Mucosa of stomach (tissue), 1 donor: ENCODE measurements at regions not wholly inside any gene's neighbourhood (a gene's known extent, or its start where the extent isn't known, plus 50 kb on each side); places are given as distances from the start of the nearest gene placed in this dataset.
"Not testable (repeated sequence)": the region's sequence is repeated elsewhere in the genome, so short reads cannot be mapped to it uniquely, and the experiment has no call there.

ENCODE experiments used
- H3K27me3 ChIP-seq: one replicate; pipeline ENCODE4 v1.7.0; 2013; ENCODE audit warnings: mild to moderate bottlenecking, low read length; ENCODE audit not compliant: control insufficient read depth, insufficient read depth
- H3K36me3 ChIP-seq: one replicate; pipeline ENCODE4 v1.7.0; 2013; ENCODE audit warnings: low read length; ENCODE audit not compliant: control insufficient read depth, insufficient read depth
- H3K4me1 ChIP-seq: one replicate; pipeline ENCODE4 v1.7.0; 2013; ENCODE audit warnings: mild to moderate bottlenecking, low read length; ENCODE audit not compliant: control insufficient read depth, insufficient read depth
- H3K4me3 ChIP-seq: one replicate; pipeline ENCODE4 v1.7.0; 2013; ENCODE audit warnings: low read length
- H3K9ac ChIP-seq: one replicate; pipeline ENCODE4 v1.7.0; 2013; ENCODE audit warnings: mild to moderate bottlenecking, low read length, moderate library complexity
- H3K9me3 ChIP-seq: one replicate; pipeline ENCODE4 v1.7.0; 2013; ENCODE audit warnings: mild to moderate bottlenecking, low read length, moderate library complexity; ENCODE audit not compliant: control insufficient read depth
- donor health status: Pancreatic carcinoma.

DNA sequence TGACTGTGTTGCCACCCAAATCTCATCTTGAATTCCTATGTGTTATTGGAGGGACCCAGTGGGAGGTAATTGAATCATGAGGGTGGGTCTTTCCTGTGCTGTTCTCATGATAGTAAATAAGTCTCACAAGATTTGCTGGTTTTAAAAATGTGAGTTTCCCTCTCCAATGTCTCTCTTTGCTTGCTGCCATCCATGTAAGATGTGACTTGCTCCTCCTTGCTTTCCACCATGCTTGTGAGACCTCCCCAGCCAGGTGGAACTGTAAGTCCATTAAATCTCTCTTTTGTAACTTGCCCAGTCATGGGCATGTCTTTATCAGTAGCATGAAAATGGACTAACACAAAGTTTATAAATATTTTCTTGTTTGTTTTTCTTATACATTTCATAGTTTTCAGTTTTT, 990.5 kb upstream of the CITED2 start:
- no peak overlapping the region for H3K4me3 ChIP-seq
- H3K4me1 ChIP-seq = no peaks in the 10 kb centered on the region
- H3K9me3 ChIP-seq = no peaks in the 10 kb centered on the region
- H3K36me3 ChIP-seq = no peaks in the 10 kb centered on the region
- no peak overlapping the region for H3K9ac ChIP-seq
- H3K27me3 ChIP-seq = no peaks in the 10 kb centered on the region

GRCh38 chr6:140360651-140361050, 986.2 kb upstream of the CITED2 start:
- Histone ChIP-seq H3K9me3 (no peaks in the 10 kb centered on the region), H3K27me3 (no peaks in the 10 kb centered on the region), H3K4me1 (no peaks in the 10 kb centered on the region), H3K9ac (no peak overlapping the region), H3K4me3 (no peak overlapping the region), H3K36me3 (no peaks in the 10 kb centered on the region)

DNA sequence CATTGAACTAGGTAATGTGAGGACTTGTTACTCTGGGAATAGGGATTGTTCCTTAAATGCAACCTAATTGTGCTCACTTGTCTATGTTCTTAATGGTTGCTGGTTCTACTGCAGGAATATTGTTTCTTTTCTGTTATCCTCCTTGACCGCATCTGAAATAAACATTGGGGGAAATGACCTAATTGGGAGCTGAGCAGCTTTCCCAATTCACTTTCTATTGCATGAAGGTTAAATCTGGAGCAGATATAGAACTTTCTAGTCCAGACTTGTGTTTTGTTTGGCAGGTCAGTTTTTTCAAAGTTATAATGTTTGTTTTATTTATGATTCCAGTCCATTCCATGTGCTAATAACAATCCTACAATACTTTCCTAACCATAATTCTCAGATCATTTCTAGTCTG, 981.0 kb upstream of the CITED2 start:
- H3K9me3 ChIP-seq = no peaks in the 10 kb centered on the region
- H3K9ac ChIP-seq = no peak overlapping the region
- H3K27me3 ChIP-seq = no peaks in the 10 kb centered on the region

DNA sequence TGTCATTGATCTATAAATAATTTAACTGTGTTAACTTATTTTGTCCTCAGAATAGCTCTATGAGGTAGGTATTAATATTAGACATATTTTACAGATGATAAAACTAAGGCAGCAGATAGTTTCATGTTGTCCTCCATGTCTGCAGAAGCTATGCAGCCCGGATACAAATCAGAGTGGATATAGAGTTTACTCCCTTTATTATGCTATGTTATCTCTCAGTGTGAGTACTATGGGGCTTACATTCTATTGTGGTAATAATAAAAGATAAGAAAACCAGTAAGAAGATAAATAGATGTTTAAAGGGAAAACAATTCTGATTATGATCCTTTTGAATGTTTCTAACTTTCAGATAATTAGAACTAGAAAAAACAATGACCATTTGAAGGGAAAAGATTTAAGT, 979.8 kb upstream of the CITED2 start:
- no peaks in the 10 kb centered on the region for H3K9me3 ChIP-seq
- no peaks in the 10 kb centered on the region for H3K4me1 ChIP-seq
- no peaks in the 10 kb centered on the region for H3K36me3 ChIP-seq
- H3K4me3 ChIP-seq = no peak overlapping the region
- no peak overlapping the region for H3K9ac ChIP-seq
- no peaks in the 10 kb centered on the region for H3K27me3 ChIP-seq

More for the DNA sequence above, 981.0 kb upstream of the CITED2 start:
- Histone ChIP-seq H3K36me3 (no peaks in the 10 kb centered on the region), H3K4me1 (no peaks in the 10 kb centered on the region), H3K4me3 (no peak overlapping the region)

DNA sequence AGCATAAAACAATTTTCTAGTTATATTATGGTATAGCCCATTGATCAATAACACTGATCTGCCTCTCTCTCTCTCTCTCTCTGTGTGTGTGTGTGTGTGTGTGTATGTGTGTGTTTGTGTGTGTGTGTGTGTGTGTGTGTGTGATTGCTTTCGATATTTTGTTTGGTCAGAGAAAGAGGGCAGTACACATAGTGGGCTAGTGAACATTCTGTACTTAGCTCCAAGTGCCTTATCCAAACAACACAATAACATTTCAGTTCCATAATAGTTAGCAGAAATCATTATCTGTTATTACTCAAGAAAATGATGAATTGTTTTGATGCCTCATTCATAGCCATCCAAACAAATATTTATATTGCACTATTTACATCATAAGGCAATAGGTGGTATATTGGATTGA, 979.1 kb upstream of the CITED2 start:
- Histone ChIP-seq H3K9ac (no peak overlapping the region), H3K27me3 (no peaks in the 10 kb centered on the region), H3K9me3 (no peaks in the 10 kb centered on the region), H3K4me1 (no peaks in the 10 kb centered on the region), H3K36me3 (no peaks in the 10 kb centered on the region), H3K4me3 (no peak overlapping the region)

GRCh38 chr6:140346428-140346827, 972.0 kb upstream of the CITED2 start:
- Histone ChIP-seq H3K9ac (no peak overlapping the region), H3K36me3 (no peaks in the 10 kb centered on the region), H3K9me3 (no peaks in the 10 kb centered on the region), H3K4me1 (no peaks in the 10 kb centered on the region), H3K27me3 (no peaks in the 10 kb centered on the region), H3K4me3 (no peak overlapping the region)

GRCh38 chr6:140345935-140346334, 971.5 kb upstream of the CITED2 start:
- H3K27me3 ChIP-seq = no peaks in the 10 kb centered on the region
- H3K9me3 ChIP-seq = no peaks in the 10 kb centered on the region
- H3K4me1 ChIP-seq = no peaks in the 10 kb centered on the region
- H3K4me3 ChIP-seq = no peak overlapping the region
- H3K9ac ChIP-seq = no peak overlapping the region
- H3K36me3 ChIP-seq = no peaks in the 10 kb centered on the region

DNA sequence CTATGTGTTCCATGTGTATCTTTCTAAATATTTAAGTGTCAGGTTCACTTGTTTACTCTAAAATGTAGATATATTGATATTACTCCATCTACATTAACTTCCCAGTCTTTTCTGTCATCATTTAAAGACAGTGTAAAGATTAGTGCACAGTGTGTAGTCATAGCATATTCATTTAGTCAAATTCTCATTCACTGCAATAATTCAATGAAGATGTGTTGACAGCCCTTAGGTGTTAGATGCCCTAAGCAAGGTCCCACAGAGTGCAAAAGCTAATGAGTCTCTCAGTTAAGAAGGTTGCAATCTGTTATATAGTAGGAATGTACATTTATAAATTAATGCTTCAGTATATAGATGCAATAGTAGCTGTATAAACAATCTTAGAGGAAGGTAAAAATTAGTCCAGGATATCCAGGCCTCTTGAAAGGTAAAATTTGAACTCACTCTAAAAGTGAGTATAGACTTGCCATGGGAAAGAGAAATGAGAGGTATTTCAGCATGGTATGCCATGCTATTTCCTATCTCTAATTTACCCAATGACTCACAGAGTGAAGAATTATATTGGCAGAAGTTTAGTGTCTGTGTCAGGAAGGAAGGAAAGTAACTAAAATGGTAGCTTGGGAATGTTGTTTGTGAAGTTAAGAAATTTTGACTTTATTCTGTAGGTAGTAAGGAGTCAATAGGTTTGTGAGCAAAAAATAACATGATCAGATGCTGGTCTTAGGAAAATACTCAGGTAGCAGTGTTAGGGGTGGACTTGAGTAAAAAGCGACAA, 969.9 kb upstream of the CITED2 start:
- Histone ChIP-seq H3K4me1 (no peaks in the 10 kb centered on the region), H3K9ac (no peak overlapping the region), H3K9me3 (no peaks in the 10 kb centered on the region), H3K4me3 (no peak overlapping the region), H3K36me3 (no peaks in the 10 kb centered on the region), H3K27me3 (no peaks in the 10 kb centered on the region)

DNA sequence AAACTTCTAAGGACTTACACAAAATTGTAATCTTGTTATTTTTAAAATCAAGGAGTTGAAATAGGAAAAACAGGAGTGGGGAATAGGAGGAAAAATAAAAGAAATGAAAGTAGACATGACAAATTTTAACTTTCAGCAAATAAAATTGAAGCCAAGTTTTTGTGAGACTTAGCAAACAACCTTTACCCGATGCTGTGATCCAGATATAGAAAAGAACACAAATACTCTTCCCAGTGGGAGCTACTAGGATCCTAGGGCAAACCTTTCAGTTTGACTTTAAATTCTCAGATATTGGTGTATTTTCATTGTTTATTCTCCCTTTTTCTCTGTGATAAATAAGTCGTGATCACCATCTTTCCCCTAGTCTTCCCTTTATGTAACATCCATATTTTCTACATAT, 968.7 kb upstream of the CITED2 start:
- H3K9ac ChIP-seq = no peak overlapping the region
- no peaks in the 10 kb centered on the region for H3K27me3 ChIP-seq
- H3K4me3 ChIP-seq = no peak overlapping the region
- H3K4me1 ChIP-seq = no peaks in the 10 kb centered on the region
- H3K36me3 ChIP-seq = no peaks in the 10 kb centered on the region
- no peaks in the 10 kb centered on the region for H3K9me3 ChIP-seq

GRCh38 chr6:140341272-140341671, 966.8 kb upstream of the CITED2 start:
- Histone ChIP-seq H3K4me1 (no peaks in the 10 kb centered on the region), H3K9ac (no peak overlapping the region), H3K27me3 (no peaks in the 10 kb centered on the region), H3K36me3 (no peaks in the 10 kb centered on the region), H3K9me3 (no peaks in the 10 kb centered on the region), H3K4me3 (no peak overlapping the region)

DNA sequence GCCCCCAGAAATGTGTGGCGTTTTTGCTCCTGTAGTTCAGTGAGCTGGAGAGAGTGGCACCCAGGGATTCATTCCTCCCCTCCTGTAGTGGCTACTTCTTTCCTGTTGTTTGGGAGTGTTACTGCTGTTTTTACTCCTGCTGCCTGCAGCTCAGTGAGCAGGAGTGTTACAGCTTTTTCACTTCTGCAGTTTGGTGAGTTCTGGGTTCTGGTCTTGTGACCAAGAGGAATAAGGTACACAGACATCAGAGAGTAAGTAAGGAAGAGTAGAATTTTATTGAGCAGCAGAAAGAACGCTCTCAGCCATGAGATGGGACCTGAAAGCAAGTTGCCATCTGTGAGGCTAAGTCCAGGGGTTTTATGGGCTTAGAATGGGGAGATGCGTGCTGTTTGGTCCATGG, 966.3 kb upstream of the CITED2 start:
- Histone ChIP-seq H3K4me3 (no peak overlapping the region), H3K4me1 (no peaks in the 10 kb centered on the region), H3K9ac (no peak overlapping the region), H3K9me3 (no peaks in the 10 kb centered on the region), H3K36me3 (no peaks in the 10 kb centered on the region), H3K27me3 (no peaks in the 10 kb centered on the region)

DNA sequence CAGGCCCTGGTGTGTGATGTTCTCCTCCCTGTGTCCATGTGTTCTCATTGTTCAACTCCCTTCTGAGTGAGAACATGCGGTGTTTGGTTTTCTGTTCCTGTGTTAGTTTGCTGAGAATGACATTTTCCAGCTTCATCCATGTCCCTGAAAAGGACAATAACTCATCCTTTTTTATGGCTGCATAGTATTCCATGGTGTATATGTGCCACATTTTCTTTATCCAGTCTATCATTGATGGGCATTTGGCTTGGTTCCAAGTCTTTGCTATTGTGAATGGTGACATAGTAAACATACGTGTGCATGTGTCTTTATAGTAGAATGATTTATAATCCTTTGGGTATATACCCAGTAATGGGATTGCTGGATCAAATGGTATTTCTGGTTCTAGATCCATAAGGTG, 964.6 kb upstream of the CITED2 start:
- H3K36me3 ChIP-seq, H3K4me1 ChIP-seq, H3K9me3 ChIP-seq: not testable (repeated sequence)

DNA sequence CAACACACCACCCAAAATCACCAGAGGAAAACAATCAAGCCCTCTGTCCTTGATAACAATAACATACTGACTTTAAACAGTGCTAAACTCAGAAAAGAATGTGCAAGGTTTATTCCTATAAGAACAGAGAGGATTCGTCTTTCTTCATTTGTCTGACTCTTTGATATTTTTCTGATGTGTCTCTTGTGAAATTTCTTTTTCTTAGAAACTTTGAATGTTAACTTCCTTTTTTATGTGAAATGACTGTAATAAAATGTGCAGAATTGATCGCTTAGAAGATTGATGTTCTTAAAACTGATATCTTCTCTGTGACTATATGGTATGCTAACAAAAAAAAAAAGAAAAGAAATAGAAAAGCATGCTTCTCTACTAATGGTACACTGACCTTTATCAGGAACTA, 947.4 kb upstream of the CITED2 start:
- Histone ChIP-seq H3K27me3 (no peaks in the 10 kb centered on the region), H3K9ac (no peak overlapping the region), H3K9me3 (no peaks in the 10 kb centered on the region), H3K4me3 (no peak overlapping the region), H3K36me3 (no peaks in the 10 kb centered on the region), H3K4me1 (no peaks in the 10 kb centered on the region)

More for the DNA sequence above, 964.6 kb upstream of the CITED2 start:
- H3K9ac ChIP-seq, H3K4me3 ChIP-seq, H3K27me3 ChIP-seq: not testable (repeated sequence)
